ENCODE measurements at regions not wholly inside any gene's neighbourhood (a gene's known extent, or its start where the extent isn't known, plus 50 kb on each side); places are given as distances from the start of the nearest gene placed in this dataset.

- H2BK20ac ChIP-seq (ENCODE audit: low read depth, low read length), result no peak overlapping the region
- no peaks in the 10 kb centered on the region for H3K36me3 ChIP-seq (ENCODE audit: control insufficient read depth, insufficient read depth, low read length)
- H2AK5ac ChIP-seq (ENCODE audit: low read depth, low read length), result no peak overlapping the region
- POLR2A ChIA-PET (ENCODE audit: unreplicated experiment), result no interaction called here
- no peak overlapping the region for H2BK5ac ChIP-seq (ENCODE audit: low read depth, low read length, poor library complexity, severe bottlenecking)
- TF ChIP-seq CEBPB (IDR thresholded peaks at IDR 0.05; ENCODE audit: low read depth, low read length), result no peak
- TF ChIP-seq CTCF (conservative IDR thresholded peaks at IDR 0.05; ENCODE audit: low read depth, low read length), result no peak
- TF ChIP-seq RFX5 (IDR thresholded peaks at IDR 0.05; ENCODE audit: low read depth, low read length), result no peak
- no peak for TF ChIP-seq SMC3 (IDR thresholded peaks at IDR 0.05; ENCODE audit: low read depth, low read length)
- no peak for TF ChIP-seq MAZ (IDR thresholded peaks at IDR 0.05; ENCODE audit: borderline replicate concordance, low read depth, low read length)
- TF ChIP-seq RCOR1 (IDR thresholded peaks at IDR 0.05; ENCODE audit: insufficient replicate concordance, low read length), result no peak
- TF ChIP-seq POLR2A (IDR thresholded peaks at IDR 0.05; ENCODE audit: low read depth, low read length), result no peak
- no peak for TF ChIP-seq ELK1 (IDR thresholded peaks at IDR 0.05; ENCODE audit: borderline replicate concordance, low read depth, low read length)
- TF ChIP-seq RAD21 (IDR thresholded peaks at IDR 0.05; ENCODE audit: low read length), result no peak
- no peak for TF ChIP-seq CHD1 (IDR thresholded peaks at IDR 0.05; ENCODE audit: low read depth, low read length)
- TF ChIP-seq MAFK (IDR thresholded peaks at IDR 0.05; ENCODE audit: low read depth, low read length), result no peak
- no peak for TF ChIP-seq FOS (IDR thresholded peaks at IDR 0.05; ENCODE audit: low read depth, low read length)
- no peak for TF ChIP-seq NFE2L2 (IDR thresholded peaks at IDR 0.05; ENCODE audit: low read depth, low read length)
- TF ChIP-seq, protein P1, sequence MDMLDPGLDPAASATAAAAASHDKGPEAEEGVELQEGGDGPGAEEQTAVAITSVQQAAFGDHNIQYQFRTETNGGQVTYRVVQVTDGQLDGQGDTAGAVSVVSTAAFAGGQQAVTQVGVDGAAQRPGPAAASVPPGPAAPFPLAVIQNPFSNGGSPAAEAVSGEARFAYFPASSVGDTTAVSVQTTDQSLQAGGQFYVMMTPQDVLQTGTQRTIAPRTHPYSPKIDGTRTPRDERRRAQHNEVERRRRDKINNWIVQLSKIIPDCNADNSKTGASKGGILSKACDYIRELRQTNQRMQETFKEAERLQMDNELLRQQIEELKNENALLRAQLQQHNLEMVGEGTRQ (IDR thresholded peaks at IDR 0.05; ENCODE audit: low read depth, low read length), result no peak
- H4K5ac ChIP-seq (ENCODE audit: low read depth, low read length), result no peak overlapping the region
- H3K4ac ChIP-seq (ENCODE audit: low read depth, low read length), result no peak overlapping the region
- no peak overlapping the region for H3K14ac ChIP-seq (replicated peaks; ENCODE audit: low read depth, low read length)
- H3K4me2 ChIP-seq (ENCODE audit: low read depth, low read length), result no peak overlapping the region
- no peak overlapping the region for H4K8ac ChIP-seq (ENCODE audit: low read depth in 2 of 2, low read length in 2 of 2)
- intact Hi-C loops (cut with micrococcal nuclease) (no loop called here), dilution Hi-C loops (cut with HindIII; ENCODE audit: low sequenced_read_pairs, unreplicated experiment) (no loop called here), in situ Hi-C loops (cut with MboI; ENCODE audit: low sequenced_read_pairs) (no loop called here)
- no peak overlapping the region for H2AFZ ChIP-seq (replicated peaks; ENCODE audit: low read length, poor library complexity)
- H4K91ac ChIP-seq (ENCODE audit: insufficient read depth, low read depth, low read length), result no peak overlapping the region
- no peak for ATAC-seq (ENCODE audit: low read depth)
- CTCF ChIA-PET, result no interaction called here
- no peak overlapping the region for H2AK9ac ChIP-seq (replicated peaks; ENCODE audit: low read depth, low read length, poor library complexity)
- no peaks in the 10 kb centered on the region for H3K79me1 ChIP-seq (ENCODE audit: low read depth in 1 of 2, low read length in 2 of 2)
- no peaks in the 10 kb centered on the region for H3K9me1 ChIP-seq (ENCODE audit: insufficient read depth, low read length)
- H3K4me1 ChIP-seq (ENCODE audit: control insufficient read depth, insufficient read depth, low read length), result no peaks in the 10 kb centered on the region
- no peak overlapping the region for H3K56ac ChIP-seq (ENCODE audit: extremely low read depth, insufficient read depth, low read length)
- H3K27ac ChIP-seq (ENCODE audit: insufficient read depth, low read length), result no peak overlapping the region
- no TSS peak for BruUV-seq (replicated peaks)
- no peaks in the 10 kb centered on the region for H4K20me1 ChIP-seq (ENCODE audit: insufficient read depth, low read length)
- H3K9ac ChIP-seq (ENCODE audit: low read depth, low read length), result no peak overlapping the region
- no peak for DNase-seq
- no CpG with 5 or more reads among the region's 2 CpGs for WGBS, 2 experiments (ENCODE audit: extremely low coverage in 2 of 2, insufficient read length in 1 of 2)
- no peak overlapping the region for H3K4me3 ChIP-seq (ENCODE audit: insufficient read depth, low read depth, low read length)
- no peak overlapping the region for H2BK120ac ChIP-seq (ENCODE audit: low read depth, low read length)
- no peaks in the 10 kb centered on the region for H3K27me3 ChIP-seq (ENCODE audit: control insufficient read depth, insufficient read depth, low read length)
- peaks cover 3% of the 10 kb centered on the region; the same call in 1 of the 2 replicates for H3K9me3 ChIP-seq (ENCODE audit: control insufficient read depth, insufficient read depth, low read length)
- H2BK15ac ChIP-seq (ENCODE audit: low read depth, low read length), result no peak overlapping the region
- no peak overlapping the region for H3K23ac ChIP-seq (ENCODE audit: low read depth, low read length)
- H3K18ac ChIP-seq (ENCODE audit: low read depth, low read length), result no peak overlapping the region
Measured at GRCh38 chr17:53765129-53765528, 57.6 kb upstream of the KIF2B start.

All from IMR-90 (cell line).